ENCODE measurements at regions not wholly inside any gene's neighbourhood (a gene's known extent, or its start where the extent isn't known, plus 50 kb on each side); places are given as distances from the start of the nearest gene placed in this dataset.

GRCh38 chr7:155955367-155955635, 143.0 kb upstream of the SHH start:
- TF ChIP-seq POLR2A (IDR thresholded peaks at IDR 0.05; ENCODE audit: low read depth, low read length) (no peak), POLR2AphosphoS5 (IDR thresholded peaks at IDR 0.05; ENCODE audit: low read depth, low read length) (no peak), POU2F2 (IDR thresholded peaks at IDR 0.05; ENCODE audit: low read depth, low read length) (no peak), SPI1 (IDR thresholded peaks at IDR 0.05; ENCODE audit: low read depth, low read length) (no peak), TAF1 (IDR thresholded peaks at IDR 0.05; ENCODE audit: low read depth, low read length) (no peak), PAX5 (IDR thresholded peaks at IDR 0.05; ENCODE audit: insufficient read depth, low read length, severe bottlenecking) (no peak)
